HCT116 (cell line): ENCODE measurements at regions not wholly inside any gene's neighbourhood (a gene's known extent, or its start where the extent isn't known, plus 50 kb on each side); places are given as distances from the start of the nearest gene placed in this dataset.

Experiments used
- ATAC-seq: fragments of 200-7000 bp; cut with Tn5 transposase; 2 replicates; pipeline ENCODE4 v1.9.1; 2020; ENCODE audit warnings: mild to moderate bottlenecking, moderate library complexity
- BruUV-seq: library from RNA; stranded (reverse); fragments of 400-500 nt; replicated peaks from 2 replicates; lab custom pipeline; 2021; lab: Mats Ljungman, UMichigan
- CTCF ChIA-PET: fragments of 300-600 bp; sonication (Branson Sonifier 250); formaldehyde crosslinking; loops from one replicate; lab custom pipeline; 2021; ENCODE audit warnings: antibody characterized with exemption; lab: Charles Lee
- POLR2A ChIA-PET: fragments of 300-600, 350-600 bp; sonication (Branson Sonifier 250); formaldehyde crosslinking; loops from one replicate; lab custom pipeline; 2021; ENCODE audit warnings: antibody characterized with exemption; lab: Charles Lee
- RAD21 ChIA-PET, 2 experiments: fragments of 300-600 bp; sonication (Branson Sonifier 250); formaldehyde crosslinking; loops; one replicate each; lab custom pipeline; 2023; ENCODE audit warnings: low total read pairs in 2 of 2; ENCODE audit not compliant: uncharacterized antibody in 2 of 2, unreplicated experiment in 2 of 2, low non-redundant PET in 1 of 2; lab: Charles Lee
- DNase-seq: peaks from one replicate; pipeline ENCODE4 v3.0.0-alpha.2; 2010; ENCODE audit warnings: low read depth, low spot score
- H2AFZ ChIP-seq: fragments of 200-600 bp; shearing (Covaris generic), sonication (generic); 2 replicates; pipeline ENCODE4 v1.6.1; 2017; ENCODE audit warnings: low read depth, mixed run types, mixed read lengths, antibody characterized with exemption, low read length; ENCODE audit not compliant: poor library complexity, severe bottlenecking
- H3K27ac ChIP-seq: 2 replicates; pipeline ENCODE4 v1.5.1; 2012; ENCODE audit warnings: low read depth, low read length
- H3K27me3 ChIP-seq: fragments of 200-600 bp; sonication (generic); 2 replicates; pipeline ENCODE4 v1.6.1; 2016; ENCODE audit warnings: mixed run types, low read length, mixed read lengths; ENCODE audit not compliant: insufficient read depth
- H3K36me3 ChIP-seq, 2 experiments: fragments of 200-500 bp in 1 of 2; fragments of 200-600 bp in 1 of 2; sonication (Bioruptor generic) in 1 of 2; sonication (generic) in 1 of 2; 2 replicates each; pipeline versions ENCODE4 v1.5.1 to v1.6.1; 2014 to 2016; ENCODE audit warnings: low read length in 2 of 2, inconsistent platforms in 1 of 2, mixed read lengths in 1 of 2, mixed run types in 1 of 2; ENCODE audit not compliant: insufficient read depth in 2 of 2, control insufficient read depth in 1 of 2
- H3K4me1 ChIP-seq, 2 experiments: fragments of 200-600 bp in 1 of 2; sonication (generic) in 1 of 2; 2 replicates each; pipeline versions ENCODE4 v1.5.1 to v1.6.1; 2012 to 2017; ENCODE audit warnings: low read length in 2 of 2, inconsistent platforms in 1 of 2, mild to moderate bottlenecking in 1 of 2, mixed read lengths in 1 of 2, mixed run types in 1 of 2, moderate library complexity in 1 of 2; ENCODE audit not compliant: insufficient read depth in 2 of 2, control insufficient read depth in 1 of 2
- H3K4me2 ChIP-seq: fragments of 200-600 bp; sonication (generic); 2 replicates; pipeline ENCODE4 v1.6.1; 2017; ENCODE audit warnings: mixed run types, low read length, mixed read lengths
- H3K4me3 ChIP-seq, 2 experiments: fragments of 200-600 bp in 1 of 2; sonication (generic) in 1 of 2; replicated peaks in 1 of 2; 2 replicates each; pipeline ENCODE4 v1.5.1; 2011 to 2016; ENCODE audit warnings: low read length in 2 of 2, control low read depth in 1 of 2, low read depth in 1 of 2, mild to moderate bottlenecking in 1 of 2, mixed read lengths in 1 of 2, mixed run types in 1 of 2
- H3K79me2 ChIP-seq: fragments of 200-600 bp; sonication (generic); 2 replicates; pipeline ENCODE4 v1.6.1; 2017; ENCODE audit warnings: mild to moderate bottlenecking, mixed run types, low read length, moderate library complexity, mixed read lengths; ENCODE audit not compliant: insufficient read depth
- H3K9ac ChIP-seq: fragments of 200-600 bp; sonication (generic); 2 replicates; pipeline ENCODE4 v1.6.1; 2016; ENCODE audit warnings: low read length, mixed read lengths
- H3K9me2 ChIP-seq: fragments of 200-600 bp; sonication (generic), shearing (Covaris generic); 2 replicates; pipeline ENCODE4 v1.6.1; 2017; ENCODE audit warnings: mixed run types, mild to moderate bottlenecking, moderate library complexity; ENCODE audit not compliant: insufficient read depth
- H3K9me3 ChIP-seq, 2 experiments: fragments of 200-500 bp in 1 of 2; fragments of 200-600 bp in 1 of 2; sonication (Bioruptor generic) in 1 of 2; sonication (generic) in 1 of 2; 2 replicates each; pipeline ENCODE4 v1.6.1; 2014 to 2017; ENCODE audit warnings: low read length in 2 of 2, mixed read lengths in 2 of 2, inconsistent platforms in 1 of 2, low read depth in 1 of 2, mild to moderate bottlenecking in 1 of 2, mixed run types in 1 of 2, moderate library complexity in 1 of 2; ENCODE audit not compliant: control insufficient read depth in 1 of 2, insufficient read depth in 1 of 2
- H4K20me1 ChIP-seq: fragments of 200-600 bp; sonication (generic), shearing (Covaris generic); 2 replicates; pipeline ENCODE4 v1.6.1; 2017; ENCODE audit warnings: mixed run types, mild to moderate bottlenecking, moderate library complexity; ENCODE audit not compliant: insufficient read depth
- CBX3 ChIP-seq: IDR thresholded peaks from 2 replicates; pipeline ENCODE4 v1.6.1; 2012; ENCODE audit warnings: low read depth
- CEBPB ChIP-seq: IDR thresholded peaks from 2 replicates; pipeline ENCODE4 v1.6.1; 2012; ENCODE audit warnings: low read depth
- ELF1 ChIP-seq: IDR thresholded peaks from 2 replicates; pipeline ENCODE4 v1.6.1; 2012; ENCODE audit warnings: low read depth, borderline replicate concordance
- FOSL1 ChIP-seq: IDR thresholded peaks from 2 replicates; pipeline ENCODE4 v1.6.1; 2012; ENCODE audit warnings: low read depth
- JUND ChIP-seq: IDR thresholded peaks from 2 replicates; pipeline ENCODE4 v1.6.1; 2012
- POLR2A ChIP-seq: IDR thresholded peaks from 2 replicates; pipeline ENCODE4 v1.7.0; 2011; ENCODE audit warnings: borderline replicate concordance; ENCODE audit not compliant: insufficient read depth, insufficient read length; ENCODE audit errors: extremely low read depth
- POLR2AphosphoS5 ChIP-seq: IDR thresholded peaks from 2 replicates; pipeline ENCODE4 v1.6.1; 2011; ENCODE audit warnings: mild to moderate bottlenecking, low read depth, low read length, moderate library complexity
- RAD21 ChIP-seq: IDR thresholded peaks from 2 replicates; pipeline ENCODE4 v1.6.1; 2012; ENCODE audit warnings: low read depth, mild to moderate bottlenecking
- SIN3A ChIP-seq: IDR thresholded peaks from 2 replicates; pipeline ENCODE4 v1.6.1; 2012; ENCODE audit warnings: low read depth
- SP1 ChIP-seq: IDR thresholded peaks from 2 replicates; pipeline ENCODE4 v1.6.1; 2012; ENCODE audit warnings: low read depth
- SRF ChIP-seq: IDR thresholded peaks from 2 replicates; pipeline ENCODE4 v1.6.1; 2012; ENCODE audit warnings: low read depth
- TCF7L2 ChIP-seq: IDR thresholded peaks from 2 replicates; pipeline ENCODE4 v1.7.0; 2011; ENCODE audit warnings: borderline replicate concordance, inconsistent platforms; ENCODE audit not compliant: insufficient read depth, insufficient read length; ENCODE audit errors: extremely low read depth
- ZFX ChIP-seq: fragments of 450-650 bp; IDR thresholded peaks from 2 replicates; pipeline ENCODE4 v1.6.1; 2017
- ZNF274 ChIP-seq: fragments of 200-500 bp; sonication (Bioruptor generic); IDR thresholded peaks from 2 replicates; pipeline ENCODE4 v1.6.1; 2014; ENCODE audit warnings: mild to moderate bottlenecking, low read depth, low read length, inconsistent platforms
- intact Hi-C: fragments of 100-400 bp; cut with micrococcal nuclease; formaldehyde crosslinking; loops from 2 replicates; pipeline ENCODE4 v1.10.0; 2022
- TF ChIP-seq, protein P1 (sequence below): IDR thresholded peaks from 2 replicates; pipeline ENCODE4 v1.6.1; 2011; ENCODE audit warnings: mild to moderate bottlenecking, low read length, moderate library complexity; ENCODE audit not compliant: insufficient replicate concordance; ENCODE audit errors: extremely low read depth
- TF ChIP-seq, protein P2 (sequence below): IDR thresholded peaks from 2 replicates; pipeline ENCODE4 v1.6.1; 2012; ENCODE audit warnings: low read depth
- TF ChIP-seq, protein P3 (sequence below), 3 experiments: fragments of 200-600 bp in 1 of 3; sonication (generic) in 1 of 3; IDR thresholded peaks in 2 of 3; conservative IDR thresholded peaks in 1 of 3; 2 replicates each; pipeline ENCODE4 v1.5.1; 2012 to 2017; ENCODE audit warnings: low read depth in 2 of 3, low read length in 2 of 3, antibody characterized with exemption in 1 of 3, borderline replicate concordance in 1 of 3, control low read depth in 1 of 3, mild to moderate bottlenecking in 1 of 3, mixed read lengths in 1 of 3, mixed run types in 1 of 3, moderate library complexity in 1 of 3; ENCODE audit not compliant: insufficient read depth in 1 of 3

DNA sequence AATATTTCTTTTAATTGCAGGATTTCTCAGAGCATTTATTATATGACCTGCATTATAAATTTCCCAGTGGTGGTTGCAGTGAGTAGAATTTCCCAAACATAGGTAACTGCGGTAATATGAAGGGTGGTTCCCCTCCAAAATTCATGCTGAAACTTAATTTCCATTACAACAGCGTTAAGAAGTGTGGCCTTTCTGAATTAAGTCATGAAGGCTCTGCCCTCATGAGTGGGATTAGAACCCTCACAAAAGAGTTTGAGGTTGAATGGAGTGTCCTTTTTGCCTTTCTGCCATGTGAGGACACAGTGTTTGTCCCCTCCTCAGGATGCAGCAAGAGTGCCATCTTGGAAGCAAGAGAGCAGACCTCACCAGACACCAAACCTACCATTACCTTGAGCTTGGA is 233.6 kb downstream of the KTN1 start:
- RAD21 ChIA-PET, result no interaction called here
- ATAC-seq, result no peak
- peaks cover 0 to 6% of the 10 kb centered on the region in 2 experiments; a peak in 1 of 4 replicates for H3K4me1 ChIP-seq
- no peak overlapping the region for H3K27ac ChIP-seq
- POLR2A ChIA-PET, result no interaction called here
- no peaks in the 10 kb centered on the region for H3K79me2 ChIP-seq
- TF ChIP-seq SIN3A (no peak), POLR2A (no peak), ELF1 (no peak), SRF (no peak), ZFX (no peak), TCF7L2 (no peak), FOSL1 (no peak), SP1 (no peak), RAD21 (no peak), JUND (no peak), POLR2AphosphoS5 (no peak), CEBPB (no peak), ZNF274 (no peak), CBX3 (no peak)
- TF ChIP-seq, protein P1, sequence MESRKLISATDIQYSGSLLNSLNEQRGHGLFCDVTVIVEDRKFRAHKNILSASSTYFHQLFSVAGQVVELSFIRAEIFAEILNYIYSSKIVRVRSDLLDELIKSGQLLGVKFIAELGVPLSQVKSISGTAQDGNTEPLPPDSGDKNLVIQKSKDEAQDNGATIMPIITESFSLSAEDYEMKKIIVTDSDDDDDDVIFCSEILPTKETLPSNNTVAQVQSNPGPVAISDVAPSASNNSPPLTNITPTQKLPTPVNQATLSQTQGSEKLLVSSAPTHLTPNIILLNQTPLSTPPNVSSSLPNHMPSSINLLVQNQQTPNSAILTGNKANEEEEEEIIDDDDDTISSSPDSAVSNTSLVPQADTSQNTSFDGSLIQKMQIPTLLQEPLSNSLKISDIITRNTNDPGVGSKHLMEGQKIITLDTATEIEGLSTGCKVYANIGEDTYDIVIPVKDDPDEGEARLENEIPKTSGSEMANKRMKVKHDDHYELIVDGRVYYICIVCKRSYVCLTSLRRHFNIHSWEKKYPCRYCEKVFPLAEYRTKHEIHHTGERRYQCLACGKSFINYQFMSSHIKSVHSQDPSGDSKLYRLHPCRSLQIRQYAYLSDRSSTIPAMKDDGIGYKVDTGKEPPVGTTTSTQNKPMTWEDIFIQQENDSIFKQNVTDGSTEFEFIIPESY, result no peak
- TF ChIP-seq, protein P2, sequence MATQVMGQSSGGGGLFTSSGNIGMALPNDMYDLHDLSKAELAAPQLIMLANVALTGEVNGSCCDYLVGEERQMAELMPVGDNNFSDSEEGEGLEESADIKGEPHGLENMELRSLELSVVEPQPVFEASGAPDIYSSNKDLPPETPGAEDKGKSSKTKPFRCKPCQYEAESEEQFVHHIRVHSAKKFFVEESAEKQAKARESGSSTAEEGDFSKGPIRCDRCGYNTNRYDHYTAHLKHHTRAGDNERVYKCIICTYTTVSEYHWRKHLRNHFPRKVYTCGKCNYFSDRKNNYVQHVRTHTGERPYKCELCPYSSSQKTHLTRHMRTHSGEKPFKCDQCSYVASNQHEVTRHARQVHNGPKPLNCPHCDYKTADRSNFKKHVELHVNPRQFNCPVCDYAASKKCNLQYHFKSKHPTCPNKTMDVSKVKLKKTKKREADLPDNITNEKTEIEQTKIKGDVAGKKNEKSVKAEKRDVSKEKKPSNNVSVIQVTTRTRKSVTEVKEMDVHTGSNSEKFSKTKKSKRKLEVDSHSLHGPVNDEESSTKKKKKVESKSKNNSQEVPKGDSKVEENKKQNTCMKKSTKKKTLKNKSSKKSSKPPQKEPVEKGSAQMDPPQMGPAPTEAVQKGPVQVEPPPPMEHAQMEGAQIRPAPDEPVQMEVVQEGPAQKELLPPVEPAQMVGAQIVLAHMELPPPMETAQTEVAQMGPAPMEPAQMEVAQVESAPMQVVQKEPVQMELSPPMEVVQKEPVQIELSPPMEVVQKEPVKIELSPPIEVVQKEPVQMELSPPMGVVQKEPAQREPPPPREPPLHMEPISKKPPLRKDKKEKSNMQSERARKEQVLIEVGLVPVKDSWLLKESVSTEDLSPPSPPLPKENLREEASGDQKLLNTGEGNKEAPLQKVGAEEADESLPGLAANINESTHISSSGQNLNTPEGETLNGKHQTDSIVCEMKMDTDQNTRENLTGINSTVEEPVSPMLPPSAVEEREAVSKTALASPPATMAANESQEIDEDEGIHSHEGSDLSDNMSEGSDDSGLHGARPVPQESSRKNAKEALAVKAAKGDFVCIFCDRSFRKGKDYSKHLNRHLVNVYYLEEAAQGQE, result no peak
- TF ChIP-seq, protein P3, sequence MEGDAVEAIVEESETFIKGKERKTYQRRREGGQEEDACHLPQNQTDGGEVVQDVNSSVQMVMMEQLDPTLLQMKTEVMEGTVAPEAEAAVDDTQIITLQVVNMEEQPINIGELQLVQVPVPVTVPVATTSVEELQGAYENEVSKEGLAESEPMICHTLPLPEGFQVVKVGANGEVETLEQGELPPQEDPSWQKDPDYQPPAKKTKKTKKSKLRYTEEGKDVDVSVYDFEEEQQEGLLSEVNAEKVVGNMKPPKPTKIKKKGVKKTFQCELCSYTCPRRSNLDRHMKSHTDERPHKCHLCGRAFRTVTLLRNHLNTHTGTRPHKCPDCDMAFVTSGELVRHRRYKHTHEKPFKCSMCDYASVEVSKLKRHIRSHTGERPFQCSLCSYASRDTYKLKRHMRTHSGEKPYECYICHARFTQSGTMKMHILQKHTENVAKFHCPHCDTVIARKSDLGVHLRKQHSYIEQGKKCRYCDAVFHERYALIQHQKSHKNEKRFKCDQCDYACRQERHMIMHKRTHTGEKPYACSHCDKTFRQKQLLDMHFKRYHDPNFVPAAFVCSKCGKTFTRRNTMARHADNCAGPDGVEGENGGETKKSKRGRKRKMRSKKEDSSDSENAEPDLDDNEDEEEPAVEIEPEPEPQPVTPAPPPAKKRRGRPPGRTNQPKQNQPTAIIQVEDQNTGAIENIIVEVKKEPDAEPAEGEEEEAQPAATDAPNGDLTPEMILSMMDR (IDR thresholded peaks at IDR 0.05 in 2 of 3, conservative IDR thresholded peaks at IDR 0.05 in 1 of 3; ENCODE audit: borderline replicate concordance in 1 of 3, insufficient read depth in 1 of 3, low read depth in 2 of 3, low read length in 2 of 3), result no peak
- H3K9ac ChIP-seq, result no peak overlapping the region
- CTCF ChIA-PET, result no interaction called here
- no peaks in the 10 kb centered on the region for H3K9me3 ChIP-seq
- no peaks in the 10 kb centered on the region for H3K27me3 ChIP-seq
- no peak overlapping the region for H3K4me2 ChIP-seq
- no peaks in the 10 kb centered on the region for H3K36me3 ChIP-seq
- no peaks in the 10 kb centered on the region for H4K20me1 ChIP-seq
- BruUV-seq, result no TSS peak
- no peak overlapping the region for H3K4me3 ChIP-seq
- H2AFZ ChIP-seq, result no peak overlapping the region
- intact Hi-C loops, result no loop called here
- no peaks in the 10 kb centered on the region for H3K9me2 ChIP-seq
- DNase-seq, result no peak
